ENCODE measurements at regions not wholly inside any gene's neighbourhood (a gene's known extent, or its start where the extent isn't known, plus 50 kb on each side); places are given as distances from the start of the nearest gene placed in this dataset.

DNA sequence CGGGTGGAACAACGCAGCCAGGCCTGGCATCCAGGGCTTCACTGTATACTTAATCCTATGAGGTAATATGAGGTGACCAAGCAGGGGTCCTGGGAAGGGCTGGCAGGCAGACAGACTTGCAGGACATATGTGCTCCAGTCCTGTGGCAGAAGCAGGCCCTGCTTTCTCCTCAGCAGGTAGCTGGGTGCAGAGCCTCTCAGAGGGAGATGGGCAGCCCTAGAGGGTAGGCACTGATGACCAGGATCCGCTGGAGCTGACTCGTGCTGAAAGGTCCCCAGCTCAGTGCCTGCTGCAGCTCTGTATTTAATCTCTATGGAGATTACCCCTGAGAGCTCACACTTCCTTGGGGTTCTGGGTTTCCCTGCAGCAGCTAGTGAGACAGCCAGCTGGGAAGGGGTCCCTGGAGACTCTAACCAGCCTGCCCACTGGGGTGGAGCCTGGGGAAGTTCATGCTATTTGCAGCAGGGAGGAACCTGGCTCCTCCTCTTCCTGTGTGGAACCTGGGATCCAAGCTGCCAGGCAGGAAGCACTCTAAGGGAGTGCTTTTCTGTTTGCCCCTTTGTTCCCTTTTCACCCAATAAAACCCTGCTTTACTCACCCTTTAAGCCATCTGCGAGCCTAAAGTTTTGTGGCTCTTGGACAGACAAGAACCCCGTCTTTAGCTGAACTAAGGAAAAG, 339.2 kb downstream of the DCAF12L2 start:
- no peak for DNase-seq

DNA sequence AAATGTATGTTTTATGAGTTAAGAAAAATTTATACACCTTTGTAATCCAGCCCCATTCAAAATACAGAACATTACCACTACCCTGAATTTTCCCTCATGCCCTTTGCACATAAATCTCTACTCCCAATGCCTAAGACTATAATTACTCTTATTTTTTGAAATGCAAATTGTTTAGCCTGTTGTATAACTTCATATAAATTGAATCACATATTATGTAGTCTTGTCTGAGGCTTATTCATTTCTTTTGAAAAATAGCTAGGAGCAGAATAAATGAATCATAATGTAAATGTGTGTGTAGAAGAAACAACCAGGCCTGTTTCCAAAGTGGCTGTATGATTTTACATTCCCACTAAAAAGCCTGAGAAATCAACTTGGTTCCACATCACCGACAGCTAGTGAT, 319.8 kb downstream of the DCAF12L2 start:
- no peak for DNase-seq

DNA sequence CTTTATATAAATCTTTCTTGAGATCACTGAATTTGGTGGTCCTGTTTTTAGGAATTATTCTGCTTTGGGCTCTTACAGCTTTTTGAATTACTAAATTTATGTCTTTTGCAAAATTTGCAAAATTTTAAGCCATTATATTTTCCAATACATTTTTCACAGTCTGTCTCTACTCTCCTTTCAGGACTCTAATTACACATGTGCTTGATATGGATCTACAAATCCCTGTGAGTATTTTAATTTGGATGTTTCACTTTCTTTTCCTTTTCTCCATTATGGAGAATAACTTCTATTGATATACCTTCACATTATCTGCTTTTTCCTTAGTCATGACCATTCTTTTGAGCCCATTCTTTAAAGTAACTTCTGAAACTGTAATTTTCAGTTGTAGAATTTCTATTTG, 315.4 kb downstream of the DCAF12L2 start:
- DNase-seq = no peak

DNA sequence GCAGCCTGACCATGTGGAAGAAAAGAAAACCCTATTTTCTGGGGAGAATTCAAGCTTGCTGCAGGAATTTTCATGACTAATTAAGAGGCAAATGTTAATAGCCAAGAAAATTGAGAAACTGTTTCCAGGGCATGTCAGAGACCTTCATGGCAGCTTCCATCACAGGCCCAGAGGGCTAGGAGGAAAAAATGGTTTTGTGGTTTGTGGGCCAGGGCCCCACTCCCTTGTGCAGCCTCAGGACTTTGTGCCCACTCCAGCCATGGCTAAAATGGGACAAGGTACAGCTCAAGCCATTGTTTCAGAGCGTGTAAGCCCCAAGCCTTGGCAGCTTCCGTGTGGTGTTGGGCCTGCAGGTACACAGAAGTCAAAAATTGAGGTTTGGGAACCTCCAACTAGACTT, 282.9 kb downstream of the DCAF12L2 start:
- DNase-seq = no peak

DNA sequence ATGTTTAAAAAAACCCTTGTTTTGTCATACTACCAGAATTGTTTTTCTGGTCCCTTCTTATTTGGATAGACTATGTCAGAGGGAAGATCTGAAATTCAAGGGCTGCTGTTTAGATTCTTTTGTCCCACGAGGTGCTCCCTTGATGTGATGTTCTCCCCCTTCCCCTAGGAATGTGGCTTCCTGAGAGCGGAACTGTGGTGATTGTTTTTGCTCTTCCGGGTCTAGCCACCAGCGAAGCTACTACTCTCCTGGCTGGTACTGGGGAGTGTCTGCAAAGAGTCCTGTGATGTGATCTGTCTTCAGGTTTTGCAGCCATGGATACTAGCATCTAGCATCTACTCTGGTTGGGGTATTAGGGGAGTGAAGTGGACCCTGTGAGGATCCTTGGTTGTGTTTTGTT, 271.1 kb downstream of the DCAF12L2 start:
- no peak for DNase-seq

DNA sequence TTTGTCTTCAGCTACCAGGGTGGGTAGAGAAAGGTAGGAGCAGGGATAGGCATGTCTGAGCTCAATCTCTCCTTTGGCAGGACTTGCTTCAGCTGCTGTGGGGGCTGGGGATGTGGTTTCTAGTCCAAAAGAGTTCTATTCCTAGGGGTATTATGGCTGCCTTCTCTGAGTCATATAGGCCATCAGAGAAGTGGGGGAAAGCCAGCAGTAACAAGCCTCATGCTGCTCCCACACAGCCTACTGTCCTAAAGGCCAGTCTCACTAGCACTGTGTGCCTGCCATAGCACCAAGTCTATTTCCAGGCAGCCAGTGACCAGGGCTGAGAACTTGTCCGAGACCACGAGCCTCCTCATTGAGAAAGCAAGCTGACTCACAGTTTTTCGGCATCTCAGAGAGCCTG, 270.6 kb downstream of the DCAF12L2 start:
- no peak for DNase-seq

DNA sequence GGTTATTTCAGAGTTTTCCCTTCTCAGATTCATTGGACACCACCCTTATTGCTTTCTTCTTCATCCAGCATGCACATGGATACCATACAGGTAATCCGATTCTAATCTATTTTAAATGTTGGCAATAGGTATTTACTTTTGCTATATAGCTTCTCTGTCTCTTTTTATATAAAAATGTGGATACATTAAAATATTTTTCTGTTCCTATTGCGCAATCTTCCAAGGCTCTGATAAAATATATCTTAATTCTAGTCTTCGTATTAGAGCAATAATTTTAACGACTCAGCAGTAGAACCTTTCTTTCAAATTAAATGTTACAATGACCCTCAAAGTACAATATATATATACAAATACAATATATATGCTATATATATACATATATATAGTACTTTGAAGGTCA, 239.8 kb downstream of the DCAF12L2 start:
- no peak for DNase-seq

DNA sequence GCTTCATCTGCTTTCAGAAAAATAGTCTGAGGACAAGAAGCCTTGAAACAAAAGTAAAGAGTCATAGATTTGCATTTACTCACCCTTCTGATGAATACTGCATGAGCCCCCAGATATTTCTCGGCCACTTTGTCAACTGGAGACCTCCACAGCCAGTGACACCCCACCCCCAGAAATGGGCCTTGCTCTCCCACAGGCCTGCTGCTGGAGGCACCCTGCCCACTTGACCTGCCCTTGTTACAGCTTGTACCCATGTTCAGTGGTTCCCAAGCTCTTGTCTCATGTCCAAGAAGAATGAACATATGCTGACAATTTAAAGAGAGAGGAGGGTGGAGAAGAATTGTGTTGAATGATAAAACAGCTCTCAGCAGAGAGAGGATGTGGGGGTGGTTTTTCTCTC, 225.1 kb downstream of the DCAF12L2 start:
- no peak for DNase-seq

DNA sequence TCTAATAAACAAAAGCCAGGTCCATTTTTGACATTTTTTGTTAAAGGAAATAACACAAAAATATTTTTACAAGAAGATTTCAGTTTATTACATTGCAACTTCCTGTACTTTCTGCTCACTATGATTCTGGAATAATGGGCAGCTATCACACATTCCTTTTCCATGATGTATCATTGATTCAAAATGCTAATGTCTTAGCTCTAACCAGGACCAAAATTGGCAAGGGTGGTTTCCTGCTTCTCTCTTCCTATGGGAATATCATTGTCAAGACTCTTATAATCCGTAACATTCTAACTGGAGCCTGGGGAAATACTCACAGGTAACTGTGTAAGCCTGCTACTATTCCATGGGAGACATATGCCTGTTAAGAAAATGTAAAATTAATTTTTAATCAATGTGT, 218.6 kb downstream of the DCAF12L2 start:
- DNase-seq = no peak

DNA sequence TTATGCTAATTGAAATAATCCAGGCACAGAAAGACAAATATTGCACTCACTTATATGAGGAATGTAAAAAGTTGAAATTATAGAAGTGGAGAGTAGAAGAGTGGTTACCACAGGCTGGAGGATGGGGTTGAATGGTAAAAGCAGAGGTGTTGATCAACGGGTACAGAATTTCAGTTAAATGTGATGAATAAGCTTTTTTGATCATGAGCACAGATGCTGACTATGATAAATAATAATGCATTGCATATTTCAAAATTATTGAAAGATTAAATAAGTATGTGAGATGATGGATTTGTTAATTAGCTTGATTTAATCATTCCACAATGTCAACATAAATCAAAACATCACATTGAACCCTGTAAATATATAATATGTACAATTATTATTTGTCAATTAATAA, 213.1 kb downstream of the DCAF12L2 start:
- no peak for DNase-seq

DNA sequence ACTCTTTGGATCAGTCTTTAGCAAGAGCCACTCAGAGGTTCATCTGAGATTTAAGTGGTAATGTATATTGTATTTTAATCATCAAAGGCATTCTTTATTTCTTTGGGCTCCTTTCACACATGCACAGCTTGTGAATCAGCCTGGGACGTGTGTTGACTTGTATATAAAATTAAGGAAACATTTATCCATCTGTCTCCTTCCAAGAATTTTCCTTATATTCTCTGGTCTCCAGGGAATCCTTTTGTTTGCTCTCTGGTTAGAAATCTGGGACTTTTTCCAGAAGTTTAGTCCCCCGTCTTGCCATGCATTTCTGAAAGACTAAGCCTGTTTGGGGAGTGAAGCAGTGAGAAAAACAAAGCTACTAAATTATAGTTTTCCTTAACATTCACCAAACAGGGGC, 212.3 kb downstream of the DCAF12L2 start:
- DNase-seq = no peak

DNA sequence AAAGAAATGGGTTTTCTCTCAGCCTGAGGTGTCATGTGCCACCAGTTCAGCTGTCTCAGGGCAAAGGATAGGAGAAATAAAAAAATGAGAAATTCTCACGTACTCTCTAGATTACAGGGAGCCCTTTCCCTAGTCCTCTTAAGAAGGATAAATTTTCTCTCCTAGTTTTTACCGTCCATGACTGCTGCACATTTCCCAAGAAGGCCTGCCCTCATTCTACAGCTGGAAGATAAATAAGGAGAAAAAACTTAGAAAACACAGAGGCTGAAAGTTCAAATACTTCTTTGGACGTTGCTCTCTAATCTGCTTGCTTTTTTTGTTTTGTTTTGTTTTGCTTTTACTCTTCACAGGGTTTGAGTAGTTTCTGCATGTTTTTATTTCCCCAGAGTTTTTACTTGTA, 211.9 kb downstream of the DCAF12L2 start:
- no peak for DNase-seq

DNA sequence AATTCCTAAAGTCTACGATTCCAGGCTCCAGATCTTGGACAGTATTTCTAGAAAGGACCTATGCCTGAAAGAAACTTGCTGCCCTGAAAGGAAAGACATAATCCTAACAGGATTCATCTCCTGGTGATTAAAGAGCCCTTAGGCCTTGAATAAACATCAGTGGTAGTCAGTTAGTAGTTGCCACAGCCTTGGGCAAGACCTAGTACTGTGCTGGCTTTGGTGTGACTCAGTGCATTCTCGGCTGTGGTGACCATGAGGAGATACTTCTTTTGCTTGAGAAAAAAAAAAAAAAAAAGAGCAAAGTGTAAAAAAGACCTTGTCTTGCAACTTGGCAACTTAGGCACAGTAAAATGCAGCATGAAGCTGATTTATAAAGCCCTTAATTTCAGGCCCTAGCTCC, 188.2 kb downstream of the DCAF12L2 start:
- no peak for DNase-seq

DNA sequence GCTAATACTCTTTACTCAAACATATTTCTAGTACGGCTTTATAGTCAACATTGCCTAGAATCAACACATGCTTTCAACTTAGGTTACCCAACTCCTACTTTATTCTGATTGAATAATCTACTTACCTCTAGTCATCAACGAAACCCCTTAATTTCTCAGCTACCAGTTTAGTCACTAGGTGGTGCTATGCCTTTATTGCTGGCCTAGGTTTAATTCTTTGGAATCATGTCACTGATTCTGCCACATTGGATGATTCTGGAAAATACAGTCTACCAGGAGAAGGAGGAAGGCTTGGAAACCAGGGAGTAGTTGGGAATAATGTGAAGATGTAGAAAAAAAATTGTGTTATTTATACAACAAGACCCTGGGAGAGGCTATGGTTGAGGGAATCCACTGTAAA, 167.7 kb downstream of the DCAF12L2 start:
- peak; percentile 5 for DNase-seq

DNA sequence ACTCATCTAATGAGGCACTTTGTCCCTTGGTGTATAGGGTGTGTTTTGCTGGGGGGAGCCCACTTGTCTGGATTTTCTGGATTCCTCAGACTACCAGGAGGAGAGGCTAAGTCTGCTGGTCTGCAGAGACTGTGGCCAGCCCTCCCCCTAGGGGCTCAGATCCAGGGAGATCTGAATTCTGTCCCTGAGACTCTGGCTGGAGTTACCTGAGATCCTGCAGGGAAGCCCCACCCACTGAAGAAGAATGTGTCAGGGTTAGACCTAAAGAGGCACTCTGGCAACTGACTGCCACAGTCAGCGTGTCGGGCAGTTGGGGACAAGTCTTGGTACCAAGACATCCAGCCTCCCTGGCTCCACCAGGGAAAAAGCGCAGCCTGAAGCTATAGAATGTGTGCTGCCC, 138.9 kb downstream of the DCAF12L2 start:
- DNase-seq = no peak

DNA sequence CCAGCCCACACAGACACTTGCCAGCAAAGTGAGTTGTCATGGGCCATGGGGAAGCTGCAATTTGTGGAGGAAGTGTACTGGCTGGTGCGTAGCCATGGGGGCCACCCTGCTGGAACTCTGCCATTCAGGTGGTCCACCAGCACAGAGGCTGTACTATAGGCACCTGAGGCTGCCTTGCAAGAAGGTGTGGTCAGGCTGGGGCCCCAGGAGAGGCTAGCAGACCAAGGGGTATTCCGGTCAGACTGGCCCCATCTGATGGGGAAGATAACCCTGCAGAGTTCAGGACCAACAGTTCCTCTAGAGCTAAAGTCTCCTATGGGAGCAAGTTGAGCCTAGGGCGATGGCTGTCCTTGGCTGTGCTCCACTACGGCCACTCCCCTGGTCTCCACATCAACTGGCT, 136.1 kb downstream of the DCAF12L2 start:
- no peak for DNase-seq

DNA sequence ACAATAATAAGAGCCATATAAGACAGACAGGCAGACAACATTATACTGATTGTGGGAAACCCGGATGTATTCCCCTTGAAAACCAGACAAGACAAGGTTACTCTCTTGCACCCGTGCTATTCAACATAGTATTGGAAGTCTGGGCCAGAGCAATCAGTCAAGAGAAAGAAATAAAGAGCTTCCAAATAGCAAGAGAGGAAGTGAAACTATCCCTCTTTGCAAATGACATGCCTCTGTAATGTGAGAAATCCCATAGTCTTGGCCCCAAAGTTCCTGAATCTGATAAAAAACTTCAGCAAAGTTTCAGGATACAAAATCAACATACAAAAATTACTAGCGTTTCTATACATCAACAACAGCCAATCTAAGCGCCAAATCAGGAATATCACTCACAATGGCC, 102.1 kb downstream of the DCAF12L2 start:
- no peak for DNase-seq

DNA sequence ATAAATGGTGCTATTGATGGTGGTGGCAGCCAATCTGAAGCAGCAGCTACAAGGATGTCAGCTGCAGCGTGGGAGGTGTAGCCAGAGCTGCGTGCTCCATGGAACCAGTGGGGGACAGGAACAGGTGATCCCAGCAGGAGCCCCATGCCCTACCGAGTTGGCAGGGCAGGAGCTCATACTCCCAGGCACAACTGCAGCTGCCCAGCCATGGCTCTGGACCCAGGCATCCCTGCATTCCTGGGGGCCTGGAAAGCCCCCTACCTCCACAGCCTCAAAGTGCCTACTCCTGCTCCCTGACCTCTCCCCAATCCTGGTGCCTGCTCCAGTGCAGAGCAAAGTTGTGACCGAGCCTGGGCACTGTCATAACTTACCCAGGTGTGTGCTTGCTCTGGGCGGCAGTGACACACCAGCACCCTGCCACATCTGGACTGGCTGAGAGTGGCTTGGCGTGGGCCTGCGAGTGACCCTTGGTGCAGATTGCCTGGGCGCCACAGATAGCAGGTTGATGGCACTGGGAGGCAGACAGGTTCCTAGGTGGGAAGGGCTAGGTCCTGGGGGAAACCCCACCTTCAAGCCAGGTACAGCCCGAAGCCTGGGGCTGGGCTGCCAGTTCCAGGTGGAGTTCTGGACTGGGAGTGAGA, 101.1 kb downstream of the DCAF12L2 start:
- DNase-seq = no peak

DNA sequence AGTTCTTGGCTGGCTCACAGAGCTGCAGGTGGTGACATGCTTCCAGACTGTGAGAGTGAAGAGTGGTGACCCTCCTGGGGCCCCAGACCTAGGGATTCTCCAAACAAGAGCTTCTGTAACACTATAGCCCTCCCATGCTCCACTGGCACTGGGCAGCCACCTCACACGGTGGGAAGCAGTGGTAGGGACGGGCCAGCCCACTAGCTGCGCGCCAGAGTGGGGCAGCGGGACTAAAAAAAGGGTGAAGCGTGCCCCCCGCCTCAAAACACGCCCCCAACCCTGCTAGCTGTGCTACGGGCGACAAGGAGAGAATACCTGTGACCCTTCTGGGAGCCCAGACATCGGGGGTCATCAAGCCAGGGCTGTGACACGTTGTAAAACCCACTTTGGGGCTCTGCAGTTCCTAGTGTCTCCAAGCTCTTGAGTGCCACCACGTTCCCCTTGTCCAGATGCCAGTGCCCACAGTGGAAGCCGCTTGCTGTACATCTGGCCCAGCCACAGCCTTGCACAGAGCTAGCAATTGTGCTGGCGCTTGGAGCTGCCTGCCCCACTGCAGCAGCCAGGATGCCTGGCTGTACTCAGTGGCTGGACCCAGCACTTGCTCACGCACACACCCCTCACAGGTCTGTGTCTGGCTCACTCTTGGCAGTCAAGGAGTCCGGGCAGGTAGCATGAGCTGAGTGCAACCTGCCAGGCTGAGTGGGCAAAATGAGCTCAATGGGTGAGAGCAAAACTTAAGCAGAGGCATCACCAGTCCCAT, 100.0 kb downstream of the DCAF12L2 start:
- DNase-seq = no peak
